ENCODE measurements at regions not wholly inside any gene's neighbourhood (a gene's known extent, or its start where the extent isn't known, plus 50 kb on each side); places are given as distances from the start of the nearest gene placed in this dataset.

- H3K9me3 ChIP-seq (ENCODE audit: insufficient read depth, low read depth, low read length): no peaks in the 10 kb centered on the region
- no peak overlapping the region for H3K4me3 ChIP-seq (ENCODE audit: insufficient read depth, low read depth, low read length)
- Mint-ChIP-seq H3K36me3 (ENCODE audit: low read depth, unreplicated experiment) (no peaks in the 10 kb centered on the region), H3K4me3 (ENCODE audit: unreplicated experiment) (no peak overlapping the region), H3K27me3 (ENCODE audit: low read depth, unreplicated experiment) (peaks cover 5% of the 10 kb centered on the region), H3K27ac (ENCODE audit: unreplicated experiment) (no peak overlapping the region), H3K9me3 (ENCODE audit: unreplicated experiment) (peaks cover 7% of the 10 kb centered on the region), H3K4me1 (ENCODE audit: low read depth, unreplicated experiment) (no peaks in the 10 kb centered on the region)
- H3K4me2 ChIP-seq (ENCODE audit: low read length): no peak overlapping the region
- H3K4me1 ChIP-seq (ENCODE audit: insufficient read depth, low read length): no peaks in the 10 kb centered on the region
- no peak overlapping the region for H3K27ac ChIP-seq (ENCODE audit: low read depth, low read length)
- no peak overlapping the region for H3K9ac ChIP-seq (ENCODE audit: low read length)
- no peaks in the 10 kb centered on the region for H4K20me1 ChIP-seq (ENCODE audit: insufficient read depth, low read length)
- TF ChIP-seq CTCF (IDR thresholded peaks at IDR 0.05; ENCODE audit: insufficient read depth, low read depth, low read length): no peak
- TF ChIP-seq EZH2 (IDR thresholded peaks at IDR 0.05; ENCODE audit: insufficient read depth, low read length): no peak
- FAIRE-seq (no peak), DNase-seq (ENCODE audit: low read depth) (no peak)
- no peaks in the 10 kb centered on the region for H3K79me2 ChIP-seq (ENCODE audit: insufficient read depth, low read length)
- no peaks in the 10 kb centered on the region for H3K27me3 ChIP-seq (ENCODE audit: insufficient read depth, low read length)
- no peaks in the 10 kb centered on the region for H3K36me3 ChIP-seq (ENCODE audit: insufficient read depth, low read length)
- H2AFZ ChIP-seq (ENCODE audit: low read depth, low read length): no peak overlapping the region
Observed at GRCh38 chr6:105626295-105627158, 223.6 kb upstream of the PREP start.

DNA sequence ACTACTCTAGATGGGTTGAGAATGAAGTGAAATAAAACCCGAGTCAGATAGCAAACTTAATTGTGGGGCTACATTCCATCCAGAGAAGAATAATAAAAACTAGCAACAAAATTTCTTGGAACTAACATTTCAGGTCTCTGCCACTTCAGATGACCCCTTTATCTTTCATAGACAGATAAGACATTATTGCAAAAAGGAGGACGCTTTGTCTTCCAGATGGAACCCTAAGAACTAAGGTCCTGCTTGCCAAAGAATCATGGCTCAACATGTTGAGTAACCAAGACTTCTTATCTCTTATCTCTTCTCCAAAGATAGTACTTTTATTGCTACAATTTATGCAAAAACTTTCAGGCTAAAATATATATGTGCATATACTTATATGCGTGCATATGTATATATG, 221.1 kb upstream of the PREP start:
- Histone ChIP-seq H3K4me2 (ENCODE audit: low read length) (no peak overlapping the region), H3K4me3 (ENCODE audit: insufficient read depth, low read depth, low read length) (no peak overlapping the region), H2AFZ (ENCODE audit: low read depth, low read length) (no peak overlapping the region), H3K9me3 (ENCODE audit: insufficient read depth, low read depth, low read length) (no peaks in the 10 kb centered on the region), H3K9ac (ENCODE audit: low read length) (no peak overlapping the region), H3K4me1 (ENCODE audit: insufficient read depth, low read length) (no peaks in the 10 kb centered on the region), H3K27me3 (ENCODE audit: insufficient read depth, low read length) (no peaks in the 10 kb centered on the region), H3K27ac (ENCODE audit: low read depth, low read length) (no peak overlapping the region), H3K79me2 (ENCODE audit: insufficient read depth, low read length) (no peaks in the 10 kb centered on the region), H3K36me3 (ENCODE audit: insufficient read depth, low read length) (no peaks in the 10 kb centered on the region), H4K20me1 (ENCODE audit: insufficient read depth, low read length) (no peaks in the 10 kb centered on the region)
- Mint-ChIP-seq H3K27me3 (ENCODE audit: low read depth, unreplicated experiment) (no peaks in the 10 kb centered on the region), H3K4me1 (ENCODE audit: low read depth, unreplicated experiment) (no peaks in the 10 kb centered on the region), H3K4me3 (ENCODE audit: unreplicated experiment) (no peak overlapping the region), H3K36me3 (ENCODE audit: low read depth, unreplicated experiment) (no peaks in the 10 kb centered on the region), H3K9me3 (ENCODE audit: unreplicated experiment) (no peaks in the 10 kb centered on the region), H3K27ac (ENCODE audit: unreplicated experiment) (no peak overlapping the region)
- no peak for FAIRE-seq
- TF ChIP-seq EZH2 (IDR thresholded peaks at IDR 0.05; ENCODE audit: insufficient read depth, low read length): no peak
- no peak for DNase-seq (ENCODE audit: low read depth)

DNA sequence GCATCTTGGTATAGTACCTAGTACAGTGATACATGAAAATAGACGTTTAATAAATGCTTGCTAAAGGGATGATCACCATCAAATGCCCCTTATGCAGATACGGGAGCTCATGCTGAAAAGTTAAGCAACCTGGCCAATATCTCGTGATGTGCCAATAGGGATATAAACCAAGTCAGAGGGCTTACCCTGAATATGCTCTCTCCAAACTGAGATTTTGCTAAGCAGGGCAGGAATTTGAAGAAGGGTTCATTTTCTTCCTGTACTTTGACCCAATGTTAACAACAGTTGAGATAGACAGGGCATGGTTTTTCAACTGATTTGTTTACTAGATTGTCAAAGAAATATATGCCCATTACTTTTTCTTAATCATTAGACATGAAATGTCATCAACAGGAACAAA, 219.3 kb upstream of the PREP start:
- Histone ChIP-seq H3K9me3 (ENCODE audit: insufficient read depth, low read depth, low read length) (no peaks in the 10 kb centered on the region), H3K4me1 (ENCODE audit: insufficient read depth, low read length) (no peaks in the 10 kb centered on the region), H2AFZ (ENCODE audit: low read depth, low read length) (no peak overlapping the region), H3K27ac (ENCODE audit: low read depth, low read length) (no peak overlapping the region), H3K4me2 (ENCODE audit: low read length) (no peak overlapping the region), H3K4me3 (ENCODE audit: insufficient read depth, low read depth, low read length) (no peak overlapping the region), H3K36me3 (ENCODE audit: insufficient read depth, low read length) (no peaks in the 10 kb centered on the region), H3K9ac (ENCODE audit: low read length) (no peak overlapping the region), H4K20me1 (ENCODE audit: insufficient read depth, low read length) (no peaks in the 10 kb centered on the region), H3K27me3 (ENCODE audit: insufficient read depth, low read length) (no peaks in the 10 kb centered on the region), H3K79me2 (ENCODE audit: insufficient read depth, low read length) (no peaks in the 10 kb centered on the region)
- no peak for FAIRE-seq
- Mint-ChIP-seq H3K27ac (ENCODE audit: unreplicated experiment) (no peak overlapping the region), H3K9me3 (ENCODE audit: unreplicated experiment) (no peaks in the 10 kb centered on the region), H3K36me3 (ENCODE audit: low read depth, unreplicated experiment) (no peaks in the 10 kb centered on the region), H3K4me3 (ENCODE audit: unreplicated experiment) (no peak overlapping the region), H3K4me1 (ENCODE audit: low read depth, unreplicated experiment) (no peaks in the 10 kb centered on the region), H3K27me3 (ENCODE audit: low read depth, unreplicated experiment) (no peaks in the 10 kb centered on the region)
- DNase-seq (ENCODE audit: low read depth): no peak
- TF ChIP-seq CTCF (IDR thresholded peaks at IDR 0.05; ENCODE audit: insufficient read depth, low read depth, low read length): no peak
- no peak for TF ChIP-seq EZH2 (IDR thresholded peaks at IDR 0.05; ENCODE audit: insufficient read depth, low read length)
